GM23338 (cell line): ENCODE measurements at regions not wholly inside any gene's neighbourhood (a gene's known extent, or its start where the extent isn't known, plus 50 kb on each side); places are given as distances from the start of the nearest gene placed in this dataset.

Experiments used
- ATAC-seq: fragments of 200-7000 bp; cut with Tn5 transposase; 3 replicates; pipeline ENCODE4 v1.9.1; 2020
- DNase-seq: peaks from one replicate; pipeline ENCODE4 v3.0.0-alpha.2; 2015; ENCODE audit warnings: low spot score
- H2AFZ ChIP-seq: fragments of 200-600 bp; sonication (generic); 2 replicates; pipeline ENCODE4 v1.8.0; 2016; ENCODE audit warnings: antibody characterized with exemption, mild to moderate bottlenecking, moderate library complexity
- H3F3A ChIP-seq: fragments of 200-600 bp; sonication (generic); replicated peaks from 2 replicates; pipeline ENCODE4 v1.8.0; 2017; ENCODE audit warnings: antibody characterized with exemption, mixed run types, low read depth
- H3K27ac ChIP-seq: fragments of 200-600 bp; sonication (generic); 2 replicates; pipeline ENCODE4 v1.6.1; 2016; ENCODE audit warnings: low read depth
- H3K27me3 ChIP-seq: fragments of 200-600 bp; sonication (generic); 2 replicates; pipeline ENCODE4 v1.8.0; 2016; ENCODE audit warnings: mild to moderate bottlenecking, mixed run types, moderate library complexity; ENCODE audit not compliant: insufficient read depth
- H3K36me3 ChIP-seq: fragments of 200-600 bp; sonication (generic); 2 replicates; pipeline ENCODE4 v1.8.0; 2016; ENCODE audit warnings: mild to moderate bottlenecking; ENCODE audit not compliant: insufficient read depth
- H3K4me1 ChIP-seq: fragments of 200-600 bp; sonication (generic); 2 replicates; pipeline ENCODE4 v1.8.0; 2016; ENCODE audit warnings: mild to moderate bottlenecking, moderate library complexity; ENCODE audit not compliant: insufficient read depth
- H3K4me2 ChIP-seq: fragments of 200-600 bp; sonication (generic); 2 replicates; pipeline ENCODE4 v1.7.1; 2017; ENCODE audit warnings: mixed run types
- H3K4me3 ChIP-seq: fragments of 200-600 bp; sonication (generic); 2 replicates; pipeline ENCODE4 v1.6.1; 2016; ENCODE audit warnings: mixed run types
- H3K79me2 ChIP-seq: fragments of 200-600 bp; sonication (generic); replicated peaks from 2 replicates; pipeline ENCODE4 v1.8.0; 2017; ENCODE audit warnings: mild to moderate bottlenecking; ENCODE audit not compliant: insufficient read depth
- H3K9me2 ChIP-seq: fragments of 200-600 bp; sonication (generic); 2 replicates; pipeline ENCODE4 v1.8.0; 2017; ENCODE audit not compliant: insufficient read depth
- H4K20me1 ChIP-seq: fragments of 200-600 bp; sonication (generic); replicated peaks from 2 replicates; pipeline ENCODE4 v1.8.0; 2017; ENCODE audit warnings: mild to moderate bottlenecking; ENCODE audit not compliant: insufficient read depth
- H3K27ac Mint-ChIP-seq: 2 replicates; pipeline ENCODE4 v1.8.0; 2020; ENCODE audit warnings: inconsistent platforms, mild to moderate bottlenecking, moderate library complexity, mixed read lengths
- H3K27me3 Mint-ChIP-seq: 3 replicates; pipeline ENCODE4 v1.8.0; 2022; ENCODE audit warnings: low read depth, mild to moderate bottlenecking, moderate library complexity, mixed read lengths, inconsistent platforms; ENCODE audit not compliant: insufficient read depth, poor library complexity
- H3K36me3 Mint-ChIP-seq: 3 replicates; pipeline ENCODE4 v1.8.0; 2021; ENCODE audit warnings: low read depth, mild to moderate bottlenecking, inconsistent platforms, moderate library complexity, mixed read lengths
- H3K4me1 Mint-ChIP-seq: 3 replicates; pipeline ENCODE4 v1.8.0; 2020; ENCODE audit warnings: mild to moderate bottlenecking, inconsistent platforms, mixed read lengths
- H3K4me3 Mint-ChIP-seq: 3 replicates; pipeline ENCODE4 v1.8.0; 2021; ENCODE audit warnings: moderate library complexity, mild to moderate bottlenecking, inconsistent platforms, mixed read lengths
- H3K9me3 Mint-ChIP-seq: 3 replicates; pipeline ENCODE4 v1.8.0; 2020; ENCODE audit warnings: moderate library complexity, mild to moderate bottlenecking, inconsistent platforms, mixed read lengths
- CREB1 ChIP-seq: fragments of 250-450 bp; sonication (Bioruptor Pico); IDR thresholded peaks from 2 replicates; pipeline ENCODE4 v1.5.0; 2020; ENCODE audit warnings: low read depth, mild to moderate bottlenecking, moderate library complexity
- CTCF ChIP-seq, 2 experiments: fragments of 200-600 bp in 1 of 2; sonication (generic) in 1 of 2; conservative IDR thresholded peaks; 2 replicates each; pipeline versions ENCODE4 v1.5.1 to v1.6.1; 2016 to 2017; ENCODE audit warnings: antibody characterized with exemption in 2 of 2, low read depth in 2 of 2, mild to moderate bottlenecking in 2 of 2, moderate library complexity in 1 of 2
- EZH2 ChIP-seq: fragments of 200-600 bp; sonication (generic); IDR thresholded peaks from one replicate; pipeline ENCODE4 v1.8.0; 2017; ENCODE audit warnings: antibody characterized with exemption, mild to moderate bottlenecking, low read depth; ENCODE audit not compliant: unreplicated experiment
- EZH2phosphoT487 ChIP-seq: fragments of 200-600 bp; sonication (generic); IDR thresholded peaks from one replicate; pipeline ENCODE4 v1.8.1; 2018; ENCODE audit warnings: antibody characterized with exemption; ENCODE audit not compliant: unreplicated experiment
- JUNB ChIP-seq: IDR thresholded peaks from one replicate; pipeline ENCODE4 v1.6.1; 2016; ENCODE audit warnings: antibody characterized with exemption; ENCODE audit not compliant: unreplicated experiment
- NANOG ChIP-seq: IDR thresholded peaks from 2 replicates; pipeline ENCODE4 v1.6.1; 2016; ENCODE audit warnings: antibody characterized with exemption, borderline replicate concordance
- POLR2AphosphoS5 ChIP-seq: IDR thresholded peaks from 2 replicates; pipeline ENCODE4 v1.6.1; 2016; ENCODE audit warnings: antibody characterized with exemption, low read depth
- STAT1 ChIP-seq: IDR thresholded peaks from one replicate; pipeline ENCODE4 v1.6.1; 2016; ENCODE audit warnings: antibody characterized with exemption; ENCODE audit not compliant: unreplicated experiment
- ZNF114 ChIP-seq: fragments of 250-450 bp; sonication (Bioruptor Pico); IDR thresholded peaks from 2 replicates; pipeline ENCODE4 v1.5.0; 2020; ENCODE audit warnings: mild to moderate bottlenecking, moderate library complexity
- ZNF331 ChIP-seq: fragments of 250-450 bp; sonication (Bioruptor Pico); IDR thresholded peaks from 2 replicates; pipeline ENCODE4 v1.5.0; 2020; ENCODE audit warnings: low read depth, mild to moderate bottlenecking, moderate library complexity
- ZNF462 ChIP-seq: fragments of 250-450 bp; sonication (Bioruptor Pico); IDR thresholded peaks from 2 replicates; pipeline ENCODE4 v1.5.0; 2020; ENCODE audit warnings: mild to moderate bottlenecking, moderate library complexity
- TF ChIP-seq, protein P1 (sequence below): IDR thresholded peaks from one replicate; pipeline ENCODE4 v1.6.1; 2018; ENCODE audit warnings: antibody characterized with exemption; ENCODE audit not compliant: unreplicated experiment
- TF ChIP-seq, protein P2 (sequence below): IDR thresholded peaks from 2 replicates; pipeline ENCODE4 v1.6.1; 2016; ENCODE audit warnings: antibody characterized with exemption

DNA sequence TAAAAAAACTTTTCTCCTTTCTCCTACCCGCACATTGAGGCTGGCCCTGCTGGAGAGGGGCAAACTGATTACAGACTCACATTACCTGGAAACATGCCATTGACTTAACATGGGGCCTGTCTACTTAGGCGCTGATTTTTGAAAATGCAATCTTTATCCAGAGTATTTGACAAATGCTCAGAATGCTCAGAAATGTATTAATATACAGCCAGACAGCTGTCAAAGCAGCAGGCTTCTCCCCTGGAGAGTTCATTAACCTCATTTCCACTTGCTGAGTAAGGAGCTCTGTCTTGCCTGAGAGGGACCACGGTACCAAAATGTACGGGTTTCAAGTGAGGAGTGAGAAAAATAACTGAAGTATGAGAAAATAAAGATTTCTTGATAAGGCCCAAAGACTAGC, 95.7 kb downstream of the PAX1 start:
- H3K9me3 Mint-ChIP-seq: peaks cover 5% of the 10 kb centered on the region; the same call in 2 of the 3 replicates

More for the DNA sequence above, 95.7 kb downstream of the PAX1 start:
- Histone ChIP-seq H4K20me1 (no peaks in the 10 kb centered on the region), H2AFZ (no peak overlapping the region), H3K36me3 (no peaks in the 10 kb centered on the region), H3K4me3 (no peak overlapping the region), H3F3A (no peaks in the 10 kb centered on the region), H3K27me3 (no peaks in the 10 kb centered on the region), H3K4me1 (no peaks in the 10 kb centered on the region), H3K27ac (no peak overlapping the region), H3K79me2 (no peaks in the 10 kb centered on the region), H3K9me2 (peaks cover 11% of the 10 kb centered on the region; the same call in 1 of the 2 replicates), H3K4me2 (no peak overlapping the region)
- peaks cover 8% of the 10 kb centered on the region for H3K27me3 Mint-ChIP-seq
- ATAC-seq (no peak), DNase-seq (no peak)
- TF ChIP-seq STAT1 (no peak), JUNB (no peak), NANOG (no peak), EZH2 (no peak), CTCF (conservative IDR thresholded peaks at IDR 0.05; ENCODE audit: low read depth in 2 of 2) (no peak), CREB1 (CRISPR knock-in tag) (no peak), POLR2AphosphoS5 (no peak), EZH2phosphoT487 (no peak), ZNF331 (CRISPR knock-in tag) (no peak), ZNF462 (CRISPR knock-in tag) (no peak), ZNF114 (no peak)
- TF ChIP-seq, protein P1, sequence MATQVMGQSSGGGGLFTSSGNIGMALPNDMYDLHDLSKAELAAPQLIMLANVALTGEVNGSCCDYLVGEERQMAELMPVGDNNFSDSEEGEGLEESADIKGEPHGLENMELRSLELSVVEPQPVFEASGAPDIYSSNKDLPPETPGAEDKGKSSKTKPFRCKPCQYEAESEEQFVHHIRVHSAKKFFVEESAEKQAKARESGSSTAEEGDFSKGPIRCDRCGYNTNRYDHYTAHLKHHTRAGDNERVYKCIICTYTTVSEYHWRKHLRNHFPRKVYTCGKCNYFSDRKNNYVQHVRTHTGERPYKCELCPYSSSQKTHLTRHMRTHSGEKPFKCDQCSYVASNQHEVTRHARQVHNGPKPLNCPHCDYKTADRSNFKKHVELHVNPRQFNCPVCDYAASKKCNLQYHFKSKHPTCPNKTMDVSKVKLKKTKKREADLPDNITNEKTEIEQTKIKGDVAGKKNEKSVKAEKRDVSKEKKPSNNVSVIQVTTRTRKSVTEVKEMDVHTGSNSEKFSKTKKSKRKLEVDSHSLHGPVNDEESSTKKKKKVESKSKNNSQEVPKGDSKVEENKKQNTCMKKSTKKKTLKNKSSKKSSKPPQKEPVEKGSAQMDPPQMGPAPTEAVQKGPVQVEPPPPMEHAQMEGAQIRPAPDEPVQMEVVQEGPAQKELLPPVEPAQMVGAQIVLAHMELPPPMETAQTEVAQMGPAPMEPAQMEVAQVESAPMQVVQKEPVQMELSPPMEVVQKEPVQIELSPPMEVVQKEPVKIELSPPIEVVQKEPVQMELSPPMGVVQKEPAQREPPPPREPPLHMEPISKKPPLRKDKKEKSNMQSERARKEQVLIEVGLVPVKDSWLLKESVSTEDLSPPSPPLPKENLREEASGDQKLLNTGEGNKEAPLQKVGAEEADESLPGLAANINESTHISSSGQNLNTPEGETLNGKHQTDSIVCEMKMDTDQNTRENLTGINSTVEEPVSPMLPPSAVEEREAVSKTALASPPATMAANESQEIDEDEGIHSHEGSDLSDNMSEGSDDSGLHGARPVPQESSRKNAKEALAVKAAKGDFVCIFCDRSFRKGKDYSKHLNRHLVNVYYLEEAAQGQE: no peak
- TF ChIP-seq, protein P2, sequence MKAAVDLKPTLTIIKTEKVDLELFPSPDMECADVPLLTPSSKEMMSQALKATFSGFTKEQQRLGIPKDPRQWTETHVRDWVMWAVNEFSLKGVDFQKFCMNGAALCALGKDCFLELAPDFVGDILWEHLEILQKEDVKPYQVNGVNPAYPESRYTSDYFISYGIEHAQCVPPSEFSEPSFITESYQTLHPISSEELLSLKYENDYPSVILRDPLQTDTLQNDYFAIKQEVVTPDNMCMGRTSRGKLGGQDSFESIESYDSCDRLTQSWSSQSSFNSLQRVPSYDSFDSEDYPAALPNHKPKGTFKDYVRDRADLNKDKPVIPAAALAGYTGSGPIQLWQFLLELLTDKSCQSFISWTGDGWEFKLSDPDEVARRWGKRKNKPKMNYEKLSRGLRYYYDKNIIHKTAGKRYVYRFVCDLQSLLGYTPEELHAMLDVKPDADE: no peak
- no peak overlapping the region for H3K27ac Mint-ChIP-seq
- H3K4me3 Mint-ChIP-seq: no peak overlapping the region
- H3K36me3 Mint-ChIP-seq: no peaks in the 10 kb centered on the region
- no peaks in the 10 kb centered on the region for H3K4me1 Mint-ChIP-seq
